ENCODE measurements at regions not wholly inside any gene's neighbourhood (a gene's known extent, or its start where the extent isn't known, plus 50 kb on each side); places are given as distances from the start of the nearest gene placed in this dataset.

DNA sequence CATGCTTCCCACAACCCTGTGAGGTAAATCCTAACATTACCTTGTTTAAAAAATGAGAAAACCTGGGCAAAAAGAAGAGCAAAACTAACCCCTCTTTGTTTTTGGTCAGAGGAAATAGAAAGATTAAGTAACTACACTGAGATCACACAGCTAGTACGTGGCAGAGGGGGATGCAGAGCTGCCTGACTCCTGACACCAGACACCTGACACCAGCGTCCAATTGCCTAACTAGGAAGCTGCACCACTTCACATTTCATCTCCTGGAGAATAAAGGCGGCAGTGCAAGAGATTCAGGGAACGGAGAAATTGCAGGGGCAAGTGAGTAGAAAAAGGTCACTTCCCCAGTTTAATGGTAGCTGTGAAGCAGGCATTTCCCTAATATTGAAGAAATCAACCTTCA lies 229.3 kb upstream of the PTBP2 start:
- TF ChIP-seq, protein P1, sequence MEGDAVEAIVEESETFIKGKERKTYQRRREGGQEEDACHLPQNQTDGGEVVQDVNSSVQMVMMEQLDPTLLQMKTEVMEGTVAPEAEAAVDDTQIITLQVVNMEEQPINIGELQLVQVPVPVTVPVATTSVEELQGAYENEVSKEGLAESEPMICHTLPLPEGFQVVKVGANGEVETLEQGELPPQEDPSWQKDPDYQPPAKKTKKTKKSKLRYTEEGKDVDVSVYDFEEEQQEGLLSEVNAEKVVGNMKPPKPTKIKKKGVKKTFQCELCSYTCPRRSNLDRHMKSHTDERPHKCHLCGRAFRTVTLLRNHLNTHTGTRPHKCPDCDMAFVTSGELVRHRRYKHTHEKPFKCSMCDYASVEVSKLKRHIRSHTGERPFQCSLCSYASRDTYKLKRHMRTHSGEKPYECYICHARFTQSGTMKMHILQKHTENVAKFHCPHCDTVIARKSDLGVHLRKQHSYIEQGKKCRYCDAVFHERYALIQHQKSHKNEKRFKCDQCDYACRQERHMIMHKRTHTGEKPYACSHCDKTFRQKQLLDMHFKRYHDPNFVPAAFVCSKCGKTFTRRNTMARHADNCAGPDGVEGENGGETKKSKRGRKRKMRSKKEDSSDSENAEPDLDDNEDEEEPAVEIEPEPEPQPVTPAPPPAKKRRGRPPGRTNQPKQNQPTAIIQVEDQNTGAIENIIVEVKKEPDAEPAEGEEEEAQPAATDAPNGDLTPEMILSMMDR (IDR thresholded peaks at IDR 0.05) = no peak
- TF ChIP-seq EP300 (IDR thresholded peaks at IDR 0.05; ENCODE audit: low read depth) = no peak
